ENCODE measurements at regions not wholly inside any gene's neighbourhood (a gene's known extent, or its start where the extent isn't known, plus 50 kb on each side); places are given as distances from the start of the nearest gene placed in this dataset.

DNA sequence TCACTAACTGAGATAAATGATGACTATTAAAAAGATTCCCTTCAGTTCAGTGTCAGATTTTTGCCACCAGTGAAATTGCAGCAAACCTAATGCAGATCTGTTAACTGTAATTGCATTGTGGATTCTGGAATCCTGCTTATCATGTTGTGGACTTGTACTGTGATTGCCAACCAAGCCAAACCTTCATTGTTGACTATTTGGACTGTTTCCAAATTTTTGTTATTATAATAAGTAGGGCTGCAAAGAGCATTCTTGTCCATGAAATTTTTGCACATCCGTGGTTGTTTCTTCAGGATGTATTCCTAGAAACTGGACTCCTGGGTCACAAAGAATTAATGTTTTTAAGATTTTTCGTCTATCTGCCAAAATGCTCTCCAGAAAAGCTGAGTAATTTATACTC is 281.6 kb upstream of the ZMIZ1 start:
- H3K36me3 ChIP-seq, result no peaks in the 10 kb centered on the region
- H3K27me3 ChIP-seq (replicated peaks; ENCODE audit: insufficient read depth), result no peaks in the 10 kb centered on the region
- DNase-seq (ENCODE audit: low spot score) (no peak), ATAC-seq (ENCODE audit: insufficient number of reproducible peaks, low FRiP score, low read depth) (no peak)
- no peak overlapping the region for H3K4me3 ChIP-seq
- H3K27ac ChIP-seq, result no peak overlapping the region
- no peaks in the 10 kb centered on the region for H3K9me3 ChIP-seq
- TF ChIP-seq, protein P1, sequence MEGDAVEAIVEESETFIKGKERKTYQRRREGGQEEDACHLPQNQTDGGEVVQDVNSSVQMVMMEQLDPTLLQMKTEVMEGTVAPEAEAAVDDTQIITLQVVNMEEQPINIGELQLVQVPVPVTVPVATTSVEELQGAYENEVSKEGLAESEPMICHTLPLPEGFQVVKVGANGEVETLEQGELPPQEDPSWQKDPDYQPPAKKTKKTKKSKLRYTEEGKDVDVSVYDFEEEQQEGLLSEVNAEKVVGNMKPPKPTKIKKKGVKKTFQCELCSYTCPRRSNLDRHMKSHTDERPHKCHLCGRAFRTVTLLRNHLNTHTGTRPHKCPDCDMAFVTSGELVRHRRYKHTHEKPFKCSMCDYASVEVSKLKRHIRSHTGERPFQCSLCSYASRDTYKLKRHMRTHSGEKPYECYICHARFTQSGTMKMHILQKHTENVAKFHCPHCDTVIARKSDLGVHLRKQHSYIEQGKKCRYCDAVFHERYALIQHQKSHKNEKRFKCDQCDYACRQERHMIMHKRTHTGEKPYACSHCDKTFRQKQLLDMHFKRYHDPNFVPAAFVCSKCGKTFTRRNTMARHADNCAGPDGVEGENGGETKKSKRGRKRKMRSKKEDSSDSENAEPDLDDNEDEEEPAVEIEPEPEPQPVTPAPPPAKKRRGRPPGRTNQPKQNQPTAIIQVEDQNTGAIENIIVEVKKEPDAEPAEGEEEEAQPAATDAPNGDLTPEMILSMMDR (IDR thresholded peaks at IDR 0.05), result no peak
- H3K4me1 ChIP-seq (ENCODE audit: control insufficient read depth in 1 of 2, low read depth in 2 of 2), result peaks cover 0 to 26% of the 10 kb centered on the region in 2 donors

DNA sequence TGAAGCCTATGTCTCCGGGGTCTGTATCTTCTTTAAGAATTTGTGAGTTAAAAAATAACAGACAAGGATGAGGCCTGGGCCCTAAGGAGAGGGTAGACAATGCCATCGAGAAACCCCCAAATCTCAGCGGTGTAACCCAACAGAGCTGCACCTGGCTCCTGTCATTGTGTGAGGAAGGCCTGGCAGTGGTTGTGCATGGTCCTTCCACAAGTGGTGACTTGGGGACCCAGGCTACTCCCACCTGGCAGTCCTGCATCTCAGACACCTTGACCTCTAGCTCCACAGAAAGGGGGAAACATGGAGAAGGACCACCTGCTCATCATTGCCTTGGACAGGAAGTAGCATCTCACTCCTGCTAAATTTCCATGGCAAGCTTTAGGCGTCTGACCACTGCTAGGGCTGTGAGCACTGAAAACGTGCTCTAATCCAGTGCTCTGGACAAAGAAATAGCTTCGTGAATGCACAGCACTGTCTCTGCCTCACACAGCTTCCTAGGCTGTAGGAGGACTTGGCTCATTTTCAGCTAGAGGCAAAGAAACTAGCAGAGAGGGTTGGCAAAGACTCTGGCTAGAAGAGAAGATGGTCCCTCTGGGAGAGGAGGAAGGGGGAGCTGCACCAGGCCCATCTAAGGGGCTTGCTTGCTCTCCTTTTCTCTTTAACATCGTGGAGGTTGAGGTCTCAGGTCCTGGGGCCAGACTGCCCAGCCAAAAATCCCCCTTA is 273.9 kb upstream of the ZMIZ1 start:
- no peaks in the 10 kb centered on the region for H3K36me3 ChIP-seq
- peaks cover 3% of the 10 kb centered on the region for H3K9me3 ChIP-seq
- no peaks in the 10 kb centered on the region for H3K4me1 ChIP-seq (ENCODE audit: control insufficient read depth in 1 of 2, low read depth in 2 of 2)
- TF ChIP-seq, protein P1 (IDR thresholded peaks at IDR 0.05), result no peak
- H3K27me3 ChIP-seq (replicated peaks; ENCODE audit: insufficient read depth), result no peaks in the 10 kb centered on the region
- H3K4me3 ChIP-seq, result no peak overlapping the region
- no peak overlapping the region for H3K27ac ChIP-seq
- DNase-seq (ENCODE audit: low spot score), result no peak
- no peak for ATAC-seq (ENCODE audit: insufficient number of reproducible peaks, low FRiP score, low read depth)

DNA sequence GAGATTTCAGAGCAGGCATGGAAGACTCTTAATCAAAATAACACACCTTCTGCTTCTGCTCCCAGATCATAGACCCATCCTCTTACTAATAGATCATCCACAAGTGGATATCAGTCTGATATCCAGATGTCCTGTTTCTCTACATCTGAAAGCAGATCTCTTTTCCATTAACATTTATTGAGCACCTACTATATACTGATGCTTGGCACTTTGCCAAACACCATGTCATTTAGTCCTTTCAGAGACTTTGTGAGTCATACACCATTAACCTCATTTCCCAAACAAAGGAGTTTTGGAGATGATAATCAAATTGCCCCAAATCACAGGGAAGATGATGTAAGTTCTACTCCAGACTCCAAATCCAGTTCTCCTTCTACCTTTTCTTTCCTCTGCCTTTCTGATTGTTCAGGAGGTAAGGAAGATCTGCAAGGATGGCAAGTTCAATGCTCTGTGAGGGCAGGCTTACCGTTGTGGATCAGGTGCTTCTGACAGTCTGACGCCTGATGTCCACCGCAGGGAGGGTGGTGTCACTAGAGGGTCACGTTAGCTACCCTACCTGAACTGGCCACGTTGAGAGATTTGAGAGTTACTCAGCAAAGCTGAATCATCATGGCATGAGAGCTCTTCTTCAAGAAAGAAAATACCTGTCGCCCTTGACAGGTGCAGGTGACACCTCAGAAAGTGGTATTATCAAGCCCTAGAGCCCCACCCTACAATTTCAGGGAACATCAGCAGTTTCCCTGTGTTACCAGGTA is 269.6 kb upstream of the ZMIZ1 start:
- Histone ChIP-seq H3K27me3 (replicated peaks; ENCODE audit: insufficient read depth) (no peaks in the 10 kb centered on the region), H3K4me3 (no peak overlapping the region), H3K4me1 (ENCODE audit: control insufficient read depth in 1 of 2, low read depth in 2 of 2) (peaks cover 0 to 17% of the 10 kb centered on the region in 2 donors), H3K9me3 (no peaks in the 10 kb centered on the region), H3K36me3 (no peaks in the 10 kb centered on the region), H3K27ac (no peak overlapping the region)
- TF ChIP-seq, protein P1 (IDR thresholded peaks at IDR 0.05), result no peak
- DNase-seq (ENCODE audit: low spot score), result no peak
- no peak for ATAC-seq (ENCODE audit: insufficient number of reproducible peaks, low FRiP score, low read depth)

DNA sequence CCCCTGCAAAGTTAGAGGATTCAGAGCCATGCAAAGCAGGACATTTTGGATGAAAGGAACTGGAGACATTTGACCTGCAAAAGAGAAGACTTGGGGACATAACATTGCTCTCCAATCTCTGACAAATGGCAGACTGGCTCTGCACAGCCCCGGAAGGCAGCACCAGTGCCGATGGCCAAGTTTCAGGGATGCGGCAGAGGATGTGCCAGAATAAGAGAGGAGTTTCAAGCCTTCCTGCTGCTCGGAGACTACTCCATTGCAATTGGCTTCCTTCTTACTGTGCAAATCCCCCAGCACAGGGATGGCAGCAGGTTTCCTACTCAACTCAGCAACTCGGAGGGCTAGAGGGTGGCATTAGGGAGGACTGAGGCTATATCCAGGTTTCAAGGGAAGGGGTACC is 268.8 kb upstream of the ZMIZ1 start:
- H3K27me3 ChIP-seq (replicated peaks; ENCODE audit: insufficient read depth), result no peaks in the 10 kb centered on the region
- ATAC-seq (ENCODE audit: insufficient number of reproducible peaks, low FRiP score, low read depth), result no peak
- no peak for DNase-seq (ENCODE audit: low spot score)

More for the DNA sequence above, 268.8 kb upstream of the ZMIZ1 start:
- Histone ChIP-seq H3K36me3 (no peaks in the 10 kb centered on the region), H3K4me3 (no peak overlapping the region), H3K27ac (no peak overlapping the region), H3K4me1 (ENCODE audit: control insufficient read depth in 1 of 2, low read depth in 2 of 2) (peaks cover 8 to 26% of the 10 kb centered on the region in 2 donors), H3K9me3 (no peaks in the 10 kb centered on the region)
- TF ChIP-seq, protein P1 (IDR thresholded peaks at IDR 0.05), result no peak

All from thoracic aorta (tissue), 2 donors.